ENCODE measurements at regions not wholly inside any gene's neighbourhood (a gene's known extent, or its start where the extent isn't known, plus 50 kb on each side); places are given as distances from the start of the nearest gene placed in this dataset.

DNA sequence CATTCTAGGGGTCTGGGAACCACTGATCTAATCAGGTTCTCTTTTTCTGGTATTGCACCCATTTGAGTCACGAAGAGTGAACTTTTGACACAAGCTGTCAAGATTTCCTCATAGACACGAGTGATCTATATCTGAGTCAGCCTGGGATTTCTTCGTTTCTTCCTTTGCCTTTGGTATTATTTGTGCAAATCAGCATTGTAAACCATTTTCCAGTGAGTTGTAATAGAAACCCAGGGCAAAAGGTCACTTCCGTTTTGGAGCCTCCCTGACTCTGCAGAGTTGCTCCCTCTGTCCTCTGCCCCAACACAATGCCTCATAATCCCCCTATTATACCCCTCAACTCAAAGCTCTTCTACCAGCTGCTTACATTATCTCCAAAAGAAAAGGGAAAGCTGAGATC, 615.1 kb downstream of the EFNB2 start:
- H3K27ac ChIP-seq (ENCODE audit: low read length), result no peak overlapping the region
- H3K27me3 ChIP-seq (ENCODE audit: low read depth, low read length), result no peaks in the 10 kb centered on the region
- no peaks in the 10 kb centered on the region for H3K36me3 ChIP-seq (ENCODE audit: control insufficient read depth in 1 of 2, insufficient read depth in 2 of 2, low read length in 2 of 2)
- no peak overlapping the region for H3K4me3 ChIP-seq (ENCODE audit: low read depth in 1 of 2, low read length in 2 of 2)
- H3K9me3 ChIP-seq (ENCODE audit: control insufficient read depth in 1 of 2, low read length in 2 of 2), result no peaks in the 10 kb centered on the region
- H3K4me1 ChIP-seq (ENCODE audit: control insufficient read depth in 1 of 2, insufficient read depth in 2 of 2, low read length in 2 of 2), result no peaks in the 10 kb centered on the region

DNA sequence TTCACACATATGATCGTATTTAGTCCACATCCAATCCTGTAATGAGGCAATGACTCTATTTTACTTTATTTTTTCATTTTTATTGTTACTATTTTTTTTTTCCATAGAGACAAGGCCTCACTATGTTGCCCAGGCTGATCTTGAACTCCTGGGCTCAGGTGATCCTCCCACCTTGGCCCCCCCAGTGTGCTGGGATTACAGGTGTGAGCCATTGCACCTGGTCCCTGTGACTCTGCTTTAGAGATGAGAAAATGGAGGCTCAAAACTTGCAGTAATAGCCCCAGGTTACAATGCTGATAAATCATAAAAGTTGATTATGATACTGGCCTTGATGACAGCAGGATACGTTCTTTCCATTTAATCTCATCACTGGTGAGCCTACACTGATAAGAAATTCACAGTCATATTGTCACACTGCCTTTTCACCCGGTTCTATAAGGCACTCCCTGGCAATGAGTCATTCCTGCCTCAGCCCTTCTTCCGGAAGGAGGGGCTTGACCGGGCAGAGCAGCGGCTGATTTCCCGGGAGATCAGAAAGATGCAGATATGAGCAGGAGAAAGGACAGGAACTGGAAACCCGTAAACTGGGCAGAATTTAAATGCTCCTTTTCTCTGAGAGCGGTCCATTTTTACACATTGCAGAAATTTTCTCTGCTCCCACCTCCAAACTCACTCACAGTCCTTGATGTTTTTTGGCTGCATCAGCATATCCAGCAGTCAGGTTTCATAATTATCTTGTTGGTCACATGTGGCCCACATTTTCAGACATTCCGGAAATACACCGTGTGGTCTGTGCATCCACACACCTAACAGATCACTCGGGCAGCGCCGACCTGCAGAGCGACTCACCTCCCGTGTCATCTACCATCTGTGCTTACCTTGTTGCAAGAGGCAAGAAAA, 616.4 kb downstream of the EFNB2 start:
- Histone ChIP-seq H3K27me3 (ENCODE audit: low read depth, low read length) (no peaks in the 10 kb centered on the region), H3K36me3 (ENCODE audit: control insufficient read depth in 1 of 2, insufficient read depth in 2 of 2, low read length in 2 of 2) (no peaks in the 10 kb centered on the region), H3K4me3 (ENCODE audit: low read depth in 1 of 2, low read length in 2 of 2) (no peak overlapping the region), H3K9me3 (ENCODE audit: control insufficient read depth in 1 of 2, low read length in 2 of 2) (no peaks in the 10 kb centered on the region), H3K27ac (ENCODE audit: low read length) (no peak overlapping the region), H3K4me1 (ENCODE audit: control insufficient read depth in 1 of 2, insufficient read depth in 2 of 2, low read length in 2 of 2) (no peaks in the 10 kb centered on the region)

GRCh38 chr13:105915146-105915850, 620.2 kb downstream of the EFNB2 start:
- no peaks in the 10 kb centered on the region for H3K27me3 ChIP-seq (ENCODE audit: low read depth, low read length)
- no peak overlapping the region for H3K27ac ChIP-seq (ENCODE audit: low read length)
- H3K36me3 ChIP-seq (ENCODE audit: control insufficient read depth in 1 of 2, insufficient read depth in 2 of 2, low read length in 2 of 2), result no peaks in the 10 kb centered on the region
- no peaks in the 10 kb centered on the region for H3K4me1 ChIP-seq (ENCODE audit: control insufficient read depth in 1 of 2, insufficient read depth in 2 of 2, low read length in 2 of 2)
- H3K4me3 ChIP-seq (ENCODE audit: low read depth in 1 of 2, low read length in 2 of 2), result no peak overlapping the region
- H3K9me3 ChIP-seq (ENCODE audit: control insufficient read depth in 1 of 2, low read length in 2 of 2), result no peaks in the 10 kb centered on the region

- H3K36me3 ChIP-seq (ENCODE audit: control insufficient read depth in 1 of 2, insufficient read depth in 2 of 2, low read length in 2 of 2), result no peaks in the 10 kb centered on the region
- H3K27ac ChIP-seq (ENCODE audit: low read length), result no peak overlapping the region
- H3K4me3 ChIP-seq (ENCODE audit: low read depth in 1 of 2, low read length in 2 of 2), result no peak overlapping the region
- H3K9me3 ChIP-seq (ENCODE audit: control insufficient read depth in 1 of 2, low read length in 2 of 2), result no peaks in the 10 kb centered on the region
- H3K4me1 ChIP-seq (ENCODE audit: control insufficient read depth in 1 of 2, insufficient read depth in 2 of 2, low read length in 2 of 2), result no peaks in the 10 kb centered on the region
- no peaks in the 10 kb centered on the region for H3K27me3 ChIP-seq (ENCODE audit: low read depth, low read length)
Observed at GRCh38 chr13:105914291-105915036, 621.0 kb downstream of the EFNB2 start.

DNA sequence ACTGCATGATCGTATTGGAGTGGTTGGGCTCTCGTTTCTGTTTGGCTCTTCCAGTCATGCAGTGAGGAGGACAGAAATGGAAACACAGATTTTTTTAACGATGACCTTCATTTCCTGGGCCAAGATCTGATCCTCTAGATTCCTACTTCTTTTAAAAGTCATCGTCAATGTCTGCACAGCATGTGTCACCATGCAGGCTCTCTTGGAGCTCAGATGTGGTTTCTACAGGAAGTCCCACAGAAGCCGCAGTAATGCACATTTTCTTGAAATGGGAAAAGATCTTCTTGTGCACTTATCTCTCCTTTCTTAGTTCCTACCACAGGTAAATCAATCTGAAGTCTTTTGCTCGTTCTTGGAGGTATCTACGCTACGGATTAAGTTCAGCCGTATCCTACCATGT, 626.9 kb downstream of the EFNB2 start:
- Histone ChIP-seq H3K9me3 (ENCODE audit: control insufficient read depth in 1 of 2, low read length in 2 of 2) (no peaks in the 10 kb centered on the region), H3K36me3 (ENCODE audit: control insufficient read depth in 1 of 2, insufficient read depth in 2 of 2, low read length in 2 of 2) (no peaks in the 10 kb centered on the region), H3K4me1 (ENCODE audit: control insufficient read depth in 1 of 2, insufficient read depth in 2 of 2, low read length in 2 of 2) (no peaks in the 10 kb centered on the region), H3K27me3 (ENCODE audit: low read depth, low read length) (no peaks in the 10 kb centered on the region), H3K4me3 (ENCODE audit: low read depth in 1 of 2, low read length in 2 of 2) (no peak overlapping the region), H3K27ac (ENCODE audit: low read length) (no peak overlapping the region)

GRCh38 chr13:105907319-105908019, 628.0 kb downstream of the EFNB2 start:
- Histone ChIP-seq H3K27me3 (ENCODE audit: low read depth, low read length) (no peaks in the 10 kb centered on the region), H3K36me3 (ENCODE audit: control insufficient read depth in 1 of 2, insufficient read depth in 2 of 2, low read length in 2 of 2) (no peaks in the 10 kb centered on the region), H3K9me3 (ENCODE audit: control insufficient read depth in 1 of 2, low read length in 2 of 2) (no peaks in the 10 kb centered on the region), H3K27ac (ENCODE audit: low read length) (no peak overlapping the region), H3K4me1 (ENCODE audit: control insufficient read depth in 1 of 2, insufficient read depth in 2 of 2, low read length in 2 of 2) (no peaks in the 10 kb centered on the region), H3K4me3 (ENCODE audit: low read depth in 1 of 2, low read length in 2 of 2) (no peak overlapping the region)

GRCh38 chr13:105906746-105907145, 628.7 kb downstream of the EFNB2 start:
- no peaks in the 10 kb centered on the region for H3K4me1 ChIP-seq (ENCODE audit: control insufficient read depth in 1 of 2, insufficient read depth in 2 of 2, low read length in 2 of 2)

GRCh38 chr13:105904034-105904742, 631.3 kb downstream of the EFNB2 start:
- H3K9me3 ChIP-seq (ENCODE audit: control insufficient read depth in 1 of 2, low read length in 2 of 2), result no peaks in the 10 kb centered on the region
- H3K4me1 ChIP-seq (ENCODE audit: control insufficient read depth in 1 of 2, insufficient read depth in 2 of 2, low read length in 2 of 2), result no peaks in the 10 kb centered on the region
- H3K4me3 ChIP-seq (ENCODE audit: low read depth in 1 of 2, low read length in 2 of 2), result no peak overlapping the region
- H3K27me3 ChIP-seq (ENCODE audit: low read depth, low read length), result no peaks in the 10 kb centered on the region
- H3K27ac ChIP-seq (ENCODE audit: low read length), result no peak overlapping the region
- H3K36me3 ChIP-seq (ENCODE audit: control insufficient read depth in 1 of 2, insufficient read depth in 2 of 2, low read length in 2 of 2), result no peaks in the 10 kb centered on the region

More at GRCh38 chr13:105906746-105907145, 628.7 kb downstream of the EFNB2 start:
- no peak overlapping the region for H3K27ac ChIP-seq (ENCODE audit: low read length)
- no peaks in the 10 kb centered on the region for H3K36me3 ChIP-seq (ENCODE audit: control insufficient read depth in 1 of 2, insufficient read depth in 2 of 2, low read length in 2 of 2)
- no peaks in the 10 kb centered on the region for H3K9me3 ChIP-seq (ENCODE audit: control insufficient read depth in 1 of 2, low read length in 2 of 2)
- no peaks in the 10 kb centered on the region for H3K27me3 ChIP-seq (ENCODE audit: low read depth, low read length)
- no peak overlapping the region for H3K4me3 ChIP-seq (ENCODE audit: low read depth in 1 of 2, low read length in 2 of 2)

DNA sequence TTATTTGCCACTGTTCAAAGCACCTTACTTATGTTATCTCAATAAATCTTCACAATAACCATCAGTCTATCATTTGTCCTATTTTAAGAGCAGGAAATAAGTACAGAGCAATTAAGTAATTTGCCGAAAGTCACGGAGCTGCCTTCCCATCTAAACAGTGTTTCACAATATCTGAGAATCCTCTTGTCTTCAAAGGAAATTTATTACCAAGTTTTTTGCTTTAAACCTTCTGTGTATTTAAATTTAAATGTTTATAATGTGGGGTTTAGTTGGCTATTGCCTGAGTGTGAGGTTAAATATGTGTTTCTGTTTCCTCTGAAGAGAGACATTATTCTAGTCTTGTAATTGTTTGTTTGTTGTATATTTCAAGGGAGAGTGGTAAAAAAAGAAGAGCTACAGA, 633.1 kb downstream of the EFNB2 start:
- Histone ChIP-seq H3K4me3 (ENCODE audit: low read depth in 1 of 2, low read length in 2 of 2) (no peak overlapping the region), H3K9me3 (ENCODE audit: control insufficient read depth in 1 of 2, low read length in 2 of 2) (no peaks in the 10 kb centered on the region), H3K27ac (ENCODE audit: low read length) (no peak overlapping the region), H3K4me1 (ENCODE audit: control insufficient read depth in 1 of 2, insufficient read depth in 2 of 2, low read length in 2 of 2) (no peaks in the 10 kb centered on the region), H3K36me3 (ENCODE audit: control insufficient read depth in 1 of 2, insufficient read depth in 2 of 2, low read length in 2 of 2) (no peaks in the 10 kb centered on the region), H3K27me3 (ENCODE audit: low read depth, low read length) (no peaks in the 10 kb centered on the region)

- H3K4me3 ChIP-seq (ENCODE audit: low read depth in 1 of 2, low read length in 2 of 2), result no peak overlapping the region
- no peaks in the 10 kb centered on the region for H3K27me3 ChIP-seq (ENCODE audit: low read depth, low read length)
- H3K9me3 ChIP-seq (ENCODE audit: control insufficient read depth in 1 of 2, low read length in 2 of 2), result no peaks in the 10 kb centered on the region
- H3K4me1 ChIP-seq (ENCODE audit: control insufficient read depth in 1 of 2, insufficient read depth in 2 of 2, low read length in 2 of 2), result no peaks in the 10 kb centered on the region
- no peaks in the 10 kb centered on the region for H3K36me3 ChIP-seq (ENCODE audit: control insufficient read depth in 1 of 2, insufficient read depth in 2 of 2, low read length in 2 of 2)
- no peak overlapping the region for H3K27ac ChIP-seq (ENCODE audit: low read length)
Observed at GRCh38 chr13:105897575-105897974, 637.9 kb downstream of the EFNB2 start.
